ENCODE measurements at regions not wholly inside any gene's neighbourhood (a gene's known extent, or its start where the extent isn't known, plus 50 kb on each side); places are given as distances from the start of the nearest gene placed in this dataset.

GRCh38 chr4:77538574-77539157 lies 67.0 kb upstream of the CXCL13 start:
- no peak for DNase-seq
